Suppressor macrophage (primary cell): ENCODE measurements at regions not wholly inside any gene's neighbourhood (a gene's known extent, or its start where the extent isn't known, plus 50 kb on each side); places are given as distances from the start of the nearest gene placed in this dataset.

Experiments
- DNase-seq, 4 experiments: peaks; one replicate each; pipeline ENCODE4 v3.0.0-alpha.2; 2020 to 2022

GRCh38 chr3:80152692-80153091 lies 384.9 kb upstream of the ROBO1 start:
- DNase-seq: no peak

GRCh38 chr3:80142714-80143113 lies 374.9 kb upstream of the ROBO1 start:
- no peak for DNase-seq

- DNase-seq: no peak
Observed at GRCh38 chr3:80141557-80141956, 373.8 kb upstream of the ROBO1 start.

GRCh38 chr3:80116281-80116680 lies 348.5 kb upstream of the ROBO1 start:
- DNase-seq: no peak

GRCh38 chr3:80114694-80115093 lies 346.9 kb upstream of the ROBO1 start:
- no peak for DNase-seq

GRCh38 chr3:80113331-80113730 lies 345.5 kb upstream of the ROBO1 start:
- no peak for DNase-seq

GRCh38 chr3:80099559-80100066 lies 331.8 kb upstream of the ROBO1 start:
- no peak for DNase-seq

GRCh38 chr3:80097674-80098073 lies 329.9 kb upstream of the ROBO1 start:
- no peak for DNase-seq

- no peak for DNase-seq
Observed at GRCh38 chr3:80096909-80097308, 329.1 kb upstream of the ROBO1 start.

- DNase-seq: no peak
Observed at GRCh38 chr3:80094589-80094988, 326.8 kb upstream of the ROBO1 start.

GRCh38 chr3:80087767-80088166 lies 320.0 kb upstream of the ROBO1 start:
- no peak for DNase-seq

- no peak for DNase-seq
Observed at GRCh38 chr3:80086426-80086825, 318.6 kb upstream of the ROBO1 start.

GRCh38 chr3:80079886-80080285 lies 312.1 kb upstream of the ROBO1 start:
- DNase-seq: no peak

GRCh38 chr3:80068459-80068858 lies 300.7 kb upstream of the ROBO1 start:
- no peak for DNase-seq

GRCh38 chr3:80063535-80063934 lies 295.7 kb upstream of the ROBO1 start:
- DNase-seq: no peak

- DNase-seq: no peak
Observed at GRCh38 chr3:80060664-80061063, 292.9 kb upstream of the ROBO1 start.

- DNase-seq: no peak
Observed at GRCh38 chr3:80055306-80055705, 287.5 kb upstream of the ROBO1 start.

- no peak for DNase-seq
Observed at GRCh38 chr3:80052271-80052670, 284.5 kb upstream of the ROBO1 start.

- no peak for DNase-seq
Observed at GRCh38 chr3:80051602-80051962, 283.8 kb upstream of the ROBO1 start.

- DNase-seq: no peak
Observed at GRCh38 chr3:80050826-80051601, 283.2 kb upstream of the ROBO1 start.

- DNase-seq: no peak
Observed at GRCh38 chr3:80043226-80043625, 275.4 kb upstream of the ROBO1 start.

GRCh38 chr3:80040067-80040466 lies 272.3 kb upstream of the ROBO1 start:
- no peak for DNase-seq

- no peak for DNase-seq
Observed at GRCh38 chr3:80036176-80036575, 268.4 kb upstream of the ROBO1 start.

- no peak for DNase-seq
Observed at GRCh38 chr3:80035021-80035420, 267.2 kb upstream of the ROBO1 start.

- no peak for DNase-seq
Observed at GRCh38 chr3:80023010-80023409, 255.2 kb upstream of the ROBO1 start.
